Activated CD4-positive, alpha-beta T cell treated with anti-CD3 and anti-CD28 coated beads, Interleukin-2, amount 50 U/mL, for 24 hours (primary cell): ENCODE measurements at regions not wholly inside any gene's neighbourhood (a gene's known extent, or its start where the extent isn't known, plus 50 kb on each side); places are given as distances from the start of the nearest gene placed in this dataset.

Experiments
- DNase-seq, 2 donors: peaks; one replicate each; pipeline ENCODE4 v3.0.0-alpha.2; 2020; ENCODE audit warnings: low read depth in 1 of 2, low spot score in 1 of 2

GRCh38 chr1:30516485-30516858, 206.9 kb downstream of the MATN1 start:
- no peak for DNase-seq

GRCh38 chr1:30515755-30516484, 207.5 kb downstream of the MATN1 start:
- DNase-seq = no peak

- DNase-seq = no peak
Measured at GRCh38 chr1:30514945-30515344, 208.4 kb downstream of the MATN1 start.

- DNase-seq = no peak
Measured at GRCh38 chr1:30514137-30514654, 209.2 kb downstream of the MATN1 start.

GRCh38 chr1:30513396-30514136, 209.8 kb downstream of the MATN1 start:
- DNase-seq = no peak

- DNase-seq = no peak
Measured at GRCh38 chr1:30512914-30513265, 210.5 kb downstream of the MATN1 start.

GRCh38 chr1:30511991-30512913, 211.1 kb downstream of the MATN1 start:
- no peak for DNase-seq

- DNase-seq = no peak
Measured at GRCh38 chr1:30511563-30511962, 211.8 kb downstream of the MATN1 start.

- DNase-seq = no peak
Measured at GRCh38 chr1:30511106-30511505, 212.3 kb downstream of the MATN1 start.

GRCh38 chr1:30509670-30510069, 213.7 kb downstream of the MATN1 start:
- no peak for DNase-seq

GRCh38 chr1:30508611-30509010, 214.8 kb downstream of the MATN1 start:
- DNase-seq = no peak

- DNase-seq = no peak
Measured at GRCh38 chr1:30508175-30508448, 215.3 kb downstream of the MATN1 start.

- no peak for DNase-seq
Measured at GRCh38 chr1:30507401-30508174, 215.8 kb downstream of the MATN1 start.

- no peak for DNase-seq
Measured at GRCh38 chr1:30507016-30507312, 216.4 kb downstream of the MATN1 start.

GRCh38 chr1:30506291-30507015, 216.9 kb downstream of the MATN1 start:
- DNase-seq = no peak

- no peak for DNase-seq
Measured at GRCh38 chr1:30505853-30506252, 217.5 kb downstream of the MATN1 start.

- DNase-seq = no peak
Measured at GRCh38 chr1:30492451-30492850, 230.9 kb downstream of the MATN1 start.

GRCh38 chr1:30491831-30492230, 231.6 kb downstream of the MATN1 start:
- no peak for DNase-seq

GRCh38 chr1:30490554-30491053, 232.8 kb downstream of the MATN1 start:
- no peak for DNase-seq

- DNase-seq = no peak
Measured at GRCh38 chr1:30489737-30490389, 233.5 kb downstream of the MATN1 start.
